ENCODE measurements at regions not wholly inside any gene's neighbourhood (a gene's known extent, or its start where the extent isn't known, plus 50 kb on each side); places are given as distances from the start of the nearest gene placed in this dataset.

- Histone ChIP-seq H3K14ac (ENCODE audit: insufficient read depth, low read length) (no peak overlapping the region), H3K4me2 (ENCODE audit: insufficient read depth, insufficient read length, low read length) (no peak overlapping the region), H3K9me3 (ENCODE audit: control insufficient read depth, low read depth, low read length) (peaks cover 6% of the 10 kb centered on the region), H3K23me2 (ENCODE audit: insufficient read length, low read depth, low read length, poor library complexity, severe bottlenecking) (no peaks in the 10 kb centered on the region), H2BK12ac (ENCODE audit: insufficient read length, low read depth, low read length) (no peak overlapping the region), H2BK15ac (ENCODE audit: low read depth, low read length) (no peak overlapping the region), H2AK5ac (ENCODE audit: insufficient read length, low read length) (no peak overlapping the region), H3K18ac (ENCODE audit: insufficient read length, low read depth, low read length) (no peak overlapping the region), H2AFZ (ENCODE audit: low read length) (no peak overlapping the region), H2BK20ac (ENCODE audit: low read depth, low read length, poor library complexity, severe bottlenecking) (no peak overlapping the region), H3K79me1 (ENCODE audit: insufficient read depth, low read depth, low read length, poor library complexity, severe bottlenecking) (no peaks in the 10 kb centered on the region), H3K56ac (ENCODE audit: insufficient read length, low read depth, low read length) (no peak overlapping the region), H4K5ac (ENCODE audit: insufficient read length, low read depth, low read length) (no peak overlapping the region), H4K20me1 (ENCODE audit: control insufficient read depth, insufficient read depth, insufficient read length) (no peaks in the 10 kb centered on the region), H4K8ac (replicated peaks; ENCODE audit: insufficient read length, low read depth, low read length) (no peak overlapping the region), H2BK120ac (ENCODE audit: low read depth, low read length, poor library complexity, severe bottlenecking) (no peak overlapping the region), H3K27ac (ENCODE audit: insufficient read length, low read depth, low read length) (no peak overlapping the region), H3K79me2 (ENCODE audit: insufficient read depth, low read length) (no peaks in the 10 kb centered on the region), H3K4me1 (ENCODE audit: insufficient read depth, low read length) (no peaks in the 10 kb centered on the region), H3K27me3 (ENCODE audit: insufficient read depth, low read length) (no peaks in the 10 kb centered on the region), H2BK5ac (ENCODE audit: insufficient read length, low read length) (no peak overlapping the region), H3K9ac (ENCODE audit: extremely low read depth, insufficient read length, low read length) (no peak overlapping the region), H4K91ac (ENCODE audit: insufficient read length, low read depth, low read length) (no peak overlapping the region), H3K4ac (ENCODE audit: low read depth, low read length) (no peak overlapping the region), H3T11ph (ENCODE audit: low read length) (no peak overlapping the region), H3K23ac (ENCODE audit: insufficient read length, low read depth, low read length) (no peak overlapping the region)
- H3K27me3 Mint-ChIP-seq (ENCODE audit: low read depth) = peaks cover 2% of the 10 kb centered on the region; the same call in 1 of the 2 replicates
- H3K9me3 Mint-ChIP-seq = peaks cover 15 to 16% of the 10 kb centered on the region in 2 experiments
- WGBS (ENCODE audit: extremely low coverage, insufficient read length, low lambda C conversion rate) = no CpG with 5 or more reads among the region's 2 CpGs
- TF ChIP-seq CTCF (conservative IDR thresholded peaks at IDR 0.05) = no peak
- H3K36me3 Mint-ChIP-seq (ENCODE audit: insufficient read depth in 1 of 3, low read depth in 3 of 3) = peaks cover 4 to 12% (median 9%) of the 10 kb centered on the region in 3 experiments
- no peak overlapping the region for H3K4me3 Mint-ChIP-seq
- H3K4me1 Mint-ChIP-seq = no peaks in the 10 kb centered on the region
- H3K27ac Mint-ChIP-seq = no peak overlapping the region
- no peak for DNase-seq
Measured at GRCh38 chr18:73985855-73986625, 161.6 kb downstream of the FBXO15 start.

Measured in H9 (cell line).